Activated CD4-positive, alpha-beta T cell treated with anti-CD3 and anti-CD28 coated beads for 4 hours (primary cell): ENCODE measurements at regions not wholly inside any gene's neighbourhood (a gene's known extent, or its start where the extent isn't known, plus 50 kb on each side); places are given as distances from the start of the nearest gene placed in this dataset.
"Not testable (repeated sequence)": the region's sequence is repeated elsewhere in the genome, so short reads cannot be mapped to it uniquely, and the experiment has no call there.

Source experiments
- DNase-seq, 2 donors: peaks; one replicate each; pipeline ENCODE4 v3.0.0-alpha.2; 2020

DNA sequence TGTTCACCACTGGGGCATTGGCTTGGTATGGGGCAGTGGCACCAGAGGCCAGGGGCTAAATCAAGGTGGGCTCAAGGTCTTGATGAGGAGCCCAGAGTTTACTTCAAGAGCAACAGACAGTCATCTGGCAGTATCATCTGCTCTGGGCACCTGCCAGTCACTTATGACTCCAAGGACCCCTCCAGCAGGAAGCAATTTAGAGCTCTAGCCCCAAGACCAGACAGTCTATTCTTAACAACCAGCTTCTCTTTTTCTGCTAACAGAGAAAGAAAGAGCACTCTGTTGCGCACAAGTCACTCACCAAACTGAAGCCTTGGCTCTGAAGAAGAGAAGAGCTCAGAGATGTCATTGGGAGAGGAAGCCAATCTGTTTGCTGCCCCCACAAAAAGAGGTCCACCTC, 309.2 kb downstream of the HS3ST1 start:
- no peak for DNase-seq

DNA sequence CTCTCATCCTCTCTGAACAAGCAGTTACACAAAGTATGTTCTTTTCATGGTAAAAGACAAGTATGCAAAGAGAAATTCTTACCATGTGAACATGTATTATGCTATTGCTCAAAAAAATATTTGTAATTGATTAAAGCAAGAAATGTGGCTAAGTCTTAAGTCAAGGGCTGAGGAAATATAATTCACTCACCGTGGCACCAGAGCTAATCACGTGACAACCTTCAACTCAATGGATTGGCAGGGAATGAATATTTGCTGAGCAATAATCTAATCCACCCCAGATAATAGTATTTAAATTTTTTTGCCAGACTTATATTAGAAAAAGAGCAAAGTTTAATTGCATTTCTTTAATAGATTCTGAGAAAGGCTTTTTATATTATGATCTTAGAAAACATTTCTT, 310.2 kb downstream of the HS3ST1 start:
- no peak for DNase-seq

DNA sequence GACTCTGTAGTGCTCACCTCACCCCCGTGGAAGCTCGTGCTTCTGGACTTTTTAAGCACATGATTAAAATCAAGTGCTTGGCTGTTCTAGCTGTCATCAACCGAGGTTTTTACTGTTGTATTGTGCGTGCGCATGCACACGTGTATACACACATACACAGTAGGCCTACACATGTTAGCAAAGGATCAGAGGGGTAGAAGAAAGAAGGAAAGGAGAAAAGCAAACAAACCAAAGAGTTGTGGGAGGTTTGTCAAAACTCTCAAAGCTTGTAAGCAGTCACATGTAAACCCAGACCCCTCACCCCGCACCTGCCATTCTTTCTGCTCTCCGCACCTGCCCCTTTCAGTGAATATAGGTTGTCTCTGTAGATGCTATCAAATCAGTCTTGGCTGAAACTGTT, 311.8 kb downstream of the HS3ST1 start:
- no peak for DNase-seq

DNA sequence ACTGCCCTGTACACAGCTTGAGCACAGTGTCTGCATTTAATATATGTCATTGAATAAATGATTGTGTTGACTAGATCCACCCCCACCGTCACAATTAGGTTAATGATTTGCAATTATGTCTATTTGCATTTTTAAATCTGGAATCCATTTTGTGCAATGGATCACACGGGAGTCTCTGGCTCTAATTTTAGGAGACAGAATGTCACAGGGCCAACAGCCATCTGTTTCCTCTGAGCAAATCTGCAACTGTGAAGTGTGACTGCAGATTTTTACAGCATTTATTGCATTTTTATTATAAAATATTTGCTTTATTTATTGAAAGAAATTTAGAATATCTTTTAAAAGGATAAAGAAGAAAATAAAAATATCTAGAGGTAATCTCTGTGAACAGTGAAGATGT, 316.8 kb downstream of the HS3ST1 start:
- no peak for DNase-seq

DNA sequence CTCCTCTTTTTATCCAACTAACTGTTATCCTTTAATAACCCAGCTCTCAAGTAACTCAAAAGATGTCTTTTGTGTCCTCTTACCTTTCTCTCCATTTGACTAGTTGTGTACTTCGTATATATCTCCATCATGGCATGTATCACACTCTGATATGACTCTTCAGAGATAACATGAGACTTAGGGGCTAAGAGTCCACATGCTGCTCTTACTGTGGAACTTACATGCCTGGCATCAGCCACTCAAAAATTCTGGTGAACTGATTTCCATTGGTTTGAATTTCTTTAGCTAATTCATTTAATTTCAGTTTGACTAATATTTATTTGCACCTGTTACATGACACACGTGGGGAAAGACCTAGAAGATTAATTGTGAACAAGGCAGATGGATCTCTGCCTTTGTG, 317.3 kb downstream of the HS3ST1 start:
- no peak for DNase-seq

DNA sequence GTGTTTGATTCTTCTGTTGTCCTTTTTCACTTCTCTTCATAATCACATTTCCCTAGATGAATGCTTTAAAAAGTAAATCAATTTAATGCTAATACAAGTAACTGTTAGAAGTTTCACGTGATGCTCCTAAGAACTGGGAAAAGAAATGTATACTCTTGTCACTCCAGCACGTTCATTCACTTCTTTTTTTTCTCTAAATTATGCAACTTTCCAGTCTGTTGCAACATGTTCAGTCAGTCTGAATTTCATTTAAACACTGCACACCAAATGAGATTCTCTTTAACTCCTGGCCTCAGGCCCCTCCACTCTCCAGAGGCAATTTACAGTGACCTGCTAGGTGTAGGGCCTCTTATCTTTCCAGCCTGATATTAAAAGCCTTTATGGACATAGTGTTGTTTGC, 321.9 kb downstream of the HS3ST1 start:
- no peak for DNase-seq

DNA sequence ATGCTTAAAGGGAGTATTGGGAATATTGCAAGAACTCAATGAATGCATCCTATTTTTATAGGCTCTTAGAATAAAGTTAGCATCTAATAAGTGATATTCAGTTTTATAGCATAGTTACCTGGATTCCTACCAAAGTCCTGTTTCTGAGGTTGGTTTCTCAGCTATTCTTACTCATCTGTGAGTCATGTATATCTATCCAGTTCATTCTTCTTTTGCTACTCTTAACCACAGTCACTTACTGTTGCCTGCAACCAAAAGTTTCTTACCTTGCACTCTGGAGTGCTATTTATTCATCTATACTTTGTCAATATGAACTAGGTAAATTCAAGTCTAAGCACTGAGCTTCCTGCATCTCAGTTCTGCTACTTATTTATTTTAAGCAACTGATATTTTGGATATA, 322.5 kb downstream of the HS3ST1 start:
- DNase-seq: no peak

DNA sequence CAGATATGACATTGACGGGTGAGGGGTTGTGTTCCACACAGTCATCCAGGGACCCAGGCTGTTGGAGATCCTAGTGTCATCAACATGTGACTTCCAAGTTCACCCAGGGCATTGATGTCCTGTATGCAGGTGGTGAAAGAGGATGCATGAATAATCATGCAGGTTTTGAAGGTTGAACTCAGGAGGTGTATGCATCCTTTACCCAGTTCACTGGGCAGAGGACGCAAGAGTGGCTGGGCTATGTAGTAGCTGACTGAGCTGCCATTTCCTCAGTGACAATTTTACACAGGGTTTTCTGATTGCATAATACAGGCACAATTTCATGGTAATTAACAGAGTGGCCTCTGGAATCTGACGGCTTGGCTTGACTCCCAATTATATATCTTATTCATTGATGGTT, 323.0 kb downstream of the HS3ST1 start:
- no peak for DNase-seq

DNA sequence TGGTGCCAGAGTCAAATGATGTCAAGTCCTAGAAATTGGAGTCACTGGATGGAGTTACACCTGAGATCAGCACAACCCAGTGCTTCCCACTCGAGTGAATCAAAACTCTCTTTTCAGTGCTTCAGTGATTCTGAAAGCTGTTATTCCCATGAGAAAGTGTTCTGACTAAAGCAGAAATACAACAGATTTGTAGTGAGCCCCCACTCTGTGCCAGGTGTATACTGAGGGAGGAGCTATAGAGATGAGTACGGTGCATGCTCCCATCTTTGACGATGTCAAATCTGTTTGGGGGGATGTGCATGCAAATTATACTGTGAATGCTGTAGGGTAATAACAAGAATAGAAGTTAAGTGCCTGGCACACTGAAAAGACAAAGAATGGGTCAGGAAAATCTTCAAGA, 330.2 kb downstream of the HS3ST1 start:
- DNase-seq: no peak

DNA sequence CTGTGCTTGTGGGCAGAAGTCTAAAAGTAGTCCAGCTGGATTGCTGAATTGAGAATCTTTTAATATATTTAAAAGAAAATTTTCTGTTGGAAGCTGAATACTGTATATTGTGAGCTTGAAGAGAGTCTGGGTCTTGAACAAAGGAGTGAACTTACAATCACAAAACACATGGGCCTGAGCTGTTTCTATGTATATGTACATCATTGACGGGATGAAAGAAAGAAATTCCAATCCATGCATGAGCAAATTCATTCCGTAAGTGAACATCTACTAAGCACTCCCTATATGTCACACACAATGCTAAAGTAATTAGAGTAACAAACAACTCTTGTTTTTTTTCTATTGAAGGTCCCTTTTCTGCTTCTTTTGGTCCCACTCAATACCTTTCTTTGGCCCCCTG, 331.0 kb downstream of the HS3ST1 start:
- no peak for DNase-seq

DNA sequence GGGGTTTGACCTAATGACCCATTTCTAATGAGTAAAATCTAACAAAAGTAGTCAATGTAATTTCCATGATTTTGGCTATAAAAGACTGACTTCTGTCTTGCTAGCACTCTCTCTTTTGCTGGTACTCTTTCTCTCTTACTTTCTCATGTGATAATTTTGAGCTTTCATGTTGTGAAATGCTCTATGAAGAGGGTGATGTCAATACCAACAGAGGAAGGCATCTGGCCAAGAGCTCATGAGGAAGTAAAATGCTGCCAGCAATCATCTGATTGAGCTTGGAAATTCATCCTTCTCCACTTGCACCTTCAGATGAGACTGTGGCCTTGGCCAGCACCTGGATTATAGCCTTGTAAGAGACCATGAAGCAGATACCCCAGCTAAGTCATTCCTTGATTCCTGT, 347.7 kb downstream of the HS3ST1 start:
- no peak for DNase-seq

DNA sequence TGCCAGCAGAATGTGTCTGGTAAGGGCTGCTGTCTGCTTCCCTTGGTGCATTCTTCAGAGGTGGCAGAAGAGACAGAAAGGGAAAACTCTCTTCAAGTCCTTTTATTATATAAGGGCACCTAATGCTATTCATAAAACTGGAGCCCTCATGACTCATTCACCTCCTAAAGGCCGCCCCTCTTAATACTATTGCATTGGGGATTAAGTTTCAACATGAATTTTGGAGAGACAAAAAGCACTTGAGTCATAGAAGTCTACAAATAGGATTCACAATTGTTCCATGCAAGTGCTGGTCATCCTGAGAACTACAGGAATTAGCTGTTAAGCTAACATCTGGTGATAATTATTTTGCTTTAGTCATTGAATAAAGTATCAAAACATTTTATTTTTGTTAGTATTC, 349.5 kb downstream of the HS3ST1 start:
- no peak for DNase-seq

DNA sequence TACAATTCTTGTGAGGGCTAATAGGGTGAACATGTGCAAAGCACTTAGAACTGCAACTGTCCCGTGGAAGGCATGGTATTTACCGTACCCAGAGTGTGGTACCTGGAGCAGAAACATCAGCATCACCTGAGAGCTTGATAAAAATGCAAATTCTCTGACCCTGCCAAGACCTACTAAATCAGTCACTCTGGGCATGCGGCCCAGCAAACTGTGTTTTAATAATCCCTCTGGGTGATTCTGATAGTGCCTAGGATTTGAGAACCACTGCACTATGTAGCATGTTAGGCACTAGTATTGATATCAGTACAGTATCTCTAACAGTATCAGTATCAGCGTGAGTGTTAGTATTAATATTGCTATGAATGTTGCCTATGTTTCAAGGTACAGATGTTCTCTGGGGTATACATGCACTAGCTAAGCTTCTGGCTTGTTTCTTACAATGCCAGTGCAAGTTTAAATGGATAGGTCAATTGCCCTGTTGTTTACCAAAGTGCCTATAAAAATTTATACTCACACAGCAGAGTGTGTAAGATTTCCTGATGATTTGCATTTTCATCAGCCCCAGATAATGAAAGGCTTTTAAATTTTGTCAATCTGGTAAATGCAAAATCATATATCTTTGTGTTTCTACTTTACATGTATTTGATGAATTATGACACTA, 354.0 kb downstream of the HS3ST1 start:
- DNase-seq: no peak

DNA sequence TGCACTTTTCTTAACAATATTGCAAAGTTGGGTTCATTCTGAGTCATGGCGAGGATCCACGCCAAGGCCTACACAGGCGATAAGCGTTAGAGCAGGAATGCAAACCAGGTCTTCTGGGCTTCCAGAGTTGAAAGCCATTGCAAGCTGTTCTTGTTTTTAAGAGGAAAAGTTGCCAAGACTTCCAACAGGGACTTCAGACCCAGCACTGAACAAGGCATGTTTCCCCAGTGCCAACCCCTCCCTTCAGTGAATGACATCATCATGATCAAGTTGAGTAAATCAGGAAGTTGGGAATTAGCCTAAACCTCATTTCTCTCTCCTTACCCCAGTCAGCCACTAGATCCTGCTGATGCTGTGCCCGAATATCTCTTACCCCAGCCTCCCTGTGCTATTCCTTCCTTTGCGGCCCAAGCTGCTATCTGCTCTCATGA, 355.1 kb downstream of the HS3ST1 start:
- no peak for DNase-seq

DNA sequence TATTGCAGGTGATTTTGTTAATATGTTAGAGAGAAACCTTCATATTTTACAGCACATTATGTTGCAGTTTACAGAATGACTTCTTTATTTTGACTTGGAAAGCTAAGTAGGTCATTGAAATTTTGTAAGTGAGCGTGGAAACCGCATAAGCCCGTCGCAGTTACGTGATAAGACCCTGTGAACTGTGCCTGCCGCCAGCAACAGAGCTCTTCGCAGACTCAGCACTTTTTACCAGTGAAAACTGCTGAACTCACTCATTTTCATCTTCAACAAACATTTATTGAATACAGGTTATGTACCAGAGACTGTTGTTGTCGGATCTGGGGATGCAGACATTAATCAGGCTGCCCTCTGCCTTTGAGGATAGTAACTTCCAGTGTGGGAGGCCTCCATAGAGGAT, 355.7 kb downstream of the HS3ST1 start:
- no peak for DNase-seq

DNA sequence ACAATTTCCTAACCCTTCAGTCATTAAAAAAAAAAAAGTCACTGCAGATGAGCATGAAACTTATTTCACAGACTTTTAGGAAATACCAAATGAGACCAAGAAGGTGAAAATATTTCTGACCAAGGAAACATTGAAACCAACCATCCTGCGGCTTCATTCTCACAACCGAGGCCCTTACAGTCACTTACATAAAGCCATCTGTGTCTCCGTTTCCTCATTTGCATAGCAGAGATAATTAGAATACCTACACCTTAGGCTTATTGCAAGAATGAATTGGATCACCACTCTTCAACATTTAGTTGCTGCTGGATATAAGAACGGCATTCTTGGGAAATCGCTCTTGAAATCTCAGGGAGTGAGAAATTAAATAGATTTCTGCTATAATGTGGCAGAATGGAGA, 356.2 kb downstream of the HS3ST1 start:
- no peak for DNase-seq

DNA sequence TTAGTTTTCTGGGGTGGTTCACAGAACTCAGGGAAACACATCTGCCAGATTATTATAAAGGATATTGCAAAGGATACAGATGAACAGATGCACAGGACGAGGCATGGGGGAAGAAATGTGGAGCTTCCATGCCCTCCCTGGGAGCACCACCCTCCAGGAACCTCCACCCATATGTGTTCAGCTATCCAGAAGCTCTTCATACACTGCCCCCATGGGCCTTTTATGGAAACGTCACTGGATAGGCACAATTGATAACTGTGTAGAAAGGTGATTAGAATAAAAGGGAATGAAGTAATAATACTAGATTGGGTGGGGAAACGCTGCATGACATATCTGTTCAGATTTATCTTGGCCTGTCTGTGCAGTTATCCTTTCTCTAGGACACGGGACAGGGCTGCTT, 357.9 kb downstream of the HS3ST1 start:
- no peak for DNase-seq

DNA sequence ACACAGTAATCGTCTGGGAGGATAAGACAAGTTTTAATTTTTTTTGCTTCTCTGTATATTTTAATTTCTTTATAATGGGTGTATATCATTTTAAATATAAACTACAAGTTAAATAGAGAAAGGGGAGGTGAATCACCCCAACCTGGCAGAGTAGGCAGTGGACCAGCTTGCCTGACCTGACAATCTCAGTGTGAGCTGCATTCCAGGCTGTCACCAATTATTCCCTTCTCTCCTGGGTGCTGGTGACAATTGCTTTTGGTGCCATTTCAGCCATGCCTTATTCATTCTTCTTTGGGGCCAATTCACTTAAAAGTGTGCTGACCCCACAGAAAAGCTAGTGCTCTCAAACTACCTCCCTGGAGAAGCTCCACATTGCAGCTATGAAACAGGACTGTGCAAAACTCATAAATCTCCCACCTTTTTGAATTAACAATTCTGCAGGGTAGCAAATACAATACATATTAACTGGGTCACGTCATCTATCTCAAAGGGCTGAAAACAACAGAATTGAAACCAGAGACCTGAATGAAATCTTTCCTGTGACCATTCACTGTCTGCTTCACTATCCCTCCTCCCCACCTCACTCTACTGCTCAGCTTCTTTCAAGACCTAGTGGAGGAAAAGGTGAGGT, 359.0 kb downstream of the HS3ST1 start:
- no peak for DNase-seq

DNA sequence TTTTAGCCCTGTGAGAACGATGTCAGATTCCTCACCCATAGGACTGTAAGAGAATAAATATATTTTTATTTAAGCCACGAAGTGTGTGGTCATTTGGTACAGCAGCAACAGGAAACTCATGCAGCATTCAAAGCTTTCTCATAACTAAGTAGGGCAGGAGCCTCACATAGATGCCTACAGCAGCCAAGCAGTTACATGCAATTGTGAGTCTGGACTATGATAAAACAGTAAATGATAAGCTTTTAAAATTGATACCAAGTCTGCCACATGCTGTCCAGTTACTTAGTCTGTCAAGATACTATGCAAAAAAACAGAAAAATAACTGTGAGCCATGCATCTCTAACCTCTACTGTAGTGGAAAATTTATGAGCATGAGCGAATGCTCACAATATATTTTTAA, 359.6 kb downstream of the HS3ST1 start:
- no peak for DNase-seq

DNA sequence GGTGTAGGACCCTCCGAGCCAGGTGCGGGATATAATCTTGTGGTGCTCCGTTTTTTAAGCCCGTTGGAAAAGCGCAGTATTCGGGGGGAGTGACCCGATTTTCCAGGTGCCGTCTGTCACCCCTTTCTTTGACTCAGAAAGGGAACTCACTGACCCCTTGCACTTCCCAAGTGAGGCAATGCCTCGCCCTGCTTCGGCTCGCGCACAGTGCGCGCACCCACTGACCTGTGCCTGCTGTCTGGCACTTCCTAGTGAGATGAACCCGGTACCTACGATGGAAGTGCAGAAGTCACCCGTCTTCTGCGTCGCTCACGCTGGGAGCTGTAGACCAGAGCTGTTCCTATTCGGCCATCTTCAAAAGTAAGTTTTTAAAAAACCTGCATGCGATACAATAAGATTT, 362.1 kb downstream of the HS3ST1 start:
- DNase-seq: not testable (repeated sequence)

DNA sequence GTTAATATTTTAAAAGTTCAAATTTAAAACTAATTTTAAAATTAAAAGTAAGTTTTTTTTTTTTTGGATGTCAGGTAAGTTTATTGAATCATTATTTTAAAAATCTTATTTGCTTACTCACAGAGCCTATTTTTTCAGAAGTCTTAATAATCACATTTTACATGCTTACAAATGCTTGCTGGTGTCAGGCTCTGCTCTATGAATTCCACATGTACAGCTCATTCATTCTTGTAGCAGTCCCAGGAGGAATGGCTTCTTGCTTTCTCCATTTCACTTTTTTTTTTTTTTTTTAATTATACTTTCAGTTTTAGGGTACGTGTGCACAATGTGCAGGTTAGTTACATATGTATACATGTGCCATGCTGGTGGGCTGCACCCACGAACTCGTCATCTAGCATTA, 368.1 kb downstream of the HS3ST1 start:
- not testable (repeated sequence) for DNase-seq

DNA sequence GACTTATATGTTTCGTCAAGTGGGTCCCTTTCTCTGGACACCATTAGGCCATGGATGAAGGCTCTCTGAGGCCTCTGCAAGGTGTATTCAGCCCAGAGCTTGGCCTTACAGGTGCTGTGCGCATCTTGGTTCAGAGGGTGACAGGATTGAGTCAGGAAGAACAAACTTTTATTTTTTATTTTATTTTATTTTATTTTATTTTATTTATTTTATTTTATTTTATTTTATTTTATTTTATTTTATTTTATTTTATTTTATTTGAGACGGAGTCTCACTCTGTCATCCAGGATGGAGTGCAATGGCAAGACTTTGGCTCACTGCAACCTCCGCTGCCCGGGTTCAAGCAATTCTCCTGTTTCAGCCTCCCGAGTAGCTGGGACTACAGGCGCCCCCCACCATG, 370.4 kb upstream of the CLNK start:
- DNase-seq: not testable (repeated sequence)

DNA sequence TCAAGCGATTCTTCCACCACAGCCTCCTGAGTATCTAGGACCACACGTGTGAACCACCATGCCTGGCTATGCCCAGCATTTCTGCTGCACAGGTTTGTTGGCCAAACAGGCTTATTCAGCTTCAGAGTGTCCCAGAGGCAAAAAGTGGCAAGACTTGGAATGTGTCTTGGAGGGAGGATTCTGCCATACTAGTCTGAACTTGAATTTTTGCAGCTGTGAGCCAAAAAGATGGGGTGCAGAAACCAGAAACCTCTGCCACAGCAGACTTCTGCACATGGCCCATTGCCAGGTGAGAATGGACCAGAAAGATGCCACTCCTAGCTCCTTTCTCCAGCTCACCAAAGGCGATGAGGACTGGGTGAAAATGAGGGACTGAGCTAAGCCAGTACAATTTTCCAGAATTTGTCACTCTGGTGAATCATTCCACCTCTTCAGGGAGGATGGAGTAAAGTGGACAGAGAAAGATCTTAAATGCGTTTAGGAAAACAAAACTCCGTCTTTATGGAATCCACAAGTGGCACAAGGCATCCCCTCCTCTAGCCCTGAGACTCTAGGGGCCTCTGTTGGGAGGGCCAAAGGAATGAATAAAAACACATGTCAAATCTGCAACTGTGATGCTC, 369.1 kb upstream of the CLNK start:
- no peak for DNase-seq

DNA sequence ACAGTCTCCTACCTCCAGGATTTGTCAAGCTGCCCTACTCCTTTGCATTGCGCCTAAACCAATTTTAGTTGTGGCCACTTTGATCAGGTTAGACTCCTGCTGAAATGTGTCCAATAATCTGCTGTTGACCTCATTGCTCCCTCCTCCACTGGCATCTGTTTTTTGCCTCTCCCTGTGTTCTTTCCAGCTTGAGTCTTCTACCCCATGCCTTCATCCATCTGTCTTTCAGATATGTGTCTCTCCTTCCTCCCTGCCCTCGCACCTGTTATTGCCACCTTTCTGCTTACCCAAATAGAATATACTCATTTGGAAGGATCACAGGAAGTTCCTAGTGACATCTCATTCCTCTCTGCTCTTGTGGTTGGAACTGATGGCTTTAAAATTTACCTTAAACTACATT, 366.6 kb upstream of the CLNK start:
- no peak for DNase-seq

DNA sequence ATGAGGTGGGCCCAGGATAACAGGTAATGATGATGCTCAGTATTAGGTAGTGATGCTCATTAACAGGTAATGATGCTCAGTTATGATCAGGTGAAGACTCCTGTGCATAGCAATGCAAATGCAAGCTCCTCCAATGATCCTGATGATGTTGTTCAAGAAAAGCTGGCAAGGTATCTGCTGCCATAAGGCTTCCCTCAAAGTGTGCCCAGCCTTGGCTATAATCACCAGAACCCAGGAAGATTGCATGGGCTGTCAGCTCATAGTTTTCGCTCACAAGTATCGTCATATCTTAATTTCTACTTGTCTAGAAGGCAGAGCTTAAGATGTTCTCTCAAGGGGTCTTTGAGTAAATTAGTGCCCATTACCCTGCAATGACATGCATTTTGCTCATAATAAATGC, 366.2 kb upstream of the CLNK start:
- DNase-seq: no peak
